SHP77 (cell line): ENCODE measurements at regions not wholly inside any gene's neighbourhood (a gene's known extent, or its start where the extent isn't known, plus 50 kb on each side); places are given as distances from the start of the nearest gene placed in this dataset.
"Not testable (repeated sequence)": the region's sequence is repeated elsewhere in the genome, so short reads cannot be mapped to it uniquely, and the experiment has no call there.

Experiments
- DNase-seq, 2 experiments: peaks; one replicate each; lab custom pipeline; 2025; lab: John Stamatoyannopoulos, UW

DNA sequence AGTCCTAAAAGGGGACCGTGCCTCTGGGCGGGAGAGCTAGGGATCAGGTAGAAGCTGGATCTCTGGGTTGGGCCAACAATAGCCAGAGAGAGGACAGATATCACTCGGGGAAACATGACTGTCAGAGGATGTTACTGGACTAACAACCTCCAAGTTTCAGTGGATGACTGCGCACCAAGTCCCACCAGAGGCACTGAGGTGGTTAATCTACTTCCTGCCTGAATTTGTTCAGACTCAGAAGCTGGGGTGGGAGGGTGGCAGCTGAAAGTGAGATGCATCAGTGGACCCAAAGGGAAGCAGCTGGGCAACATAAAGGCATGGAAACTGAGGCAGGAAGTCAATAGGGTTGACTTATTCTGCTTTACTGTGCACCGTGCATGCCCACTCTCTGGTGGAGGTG is 130.1 kb upstream of the SLC44A1 start:
- DNase-seq, result no peak

DNA sequence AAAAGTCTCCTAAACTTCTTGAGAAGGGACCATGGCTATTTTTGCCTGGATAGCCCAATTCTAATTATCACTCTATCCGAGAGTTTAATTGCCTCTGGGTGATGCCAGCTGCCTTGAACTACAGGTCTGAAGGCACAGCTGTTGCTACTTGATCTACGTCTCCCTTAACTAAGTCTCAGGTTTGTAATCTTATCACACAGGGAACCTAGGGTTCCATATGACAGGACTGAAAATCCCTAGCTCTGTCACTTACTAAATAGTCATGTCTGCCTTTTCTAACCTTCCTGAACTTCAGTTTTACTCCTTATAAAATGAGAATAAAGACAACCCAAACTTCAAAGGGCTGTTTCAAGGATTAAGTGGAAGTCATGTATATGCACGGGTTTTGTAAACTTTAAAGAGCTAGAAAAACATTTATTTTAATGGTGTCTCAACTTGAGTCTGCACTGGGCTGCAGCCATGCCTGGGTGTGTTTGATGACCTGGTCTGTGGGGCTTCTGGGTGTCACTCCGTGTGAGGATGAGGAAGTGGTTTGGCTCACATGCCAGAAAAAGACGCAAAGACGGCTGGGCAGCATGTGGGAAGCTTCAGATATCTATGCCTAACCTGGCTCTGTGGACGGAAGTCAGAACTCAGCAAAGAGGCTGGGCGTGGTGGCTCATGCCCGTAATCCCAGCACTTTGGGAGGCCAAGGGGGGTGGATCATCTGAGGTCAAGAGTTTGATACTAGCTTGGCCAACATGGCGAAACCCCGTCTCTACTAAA is 129.3 kb upstream of the SLC44A1 start:
- no peak for DNase-seq

DNA sequence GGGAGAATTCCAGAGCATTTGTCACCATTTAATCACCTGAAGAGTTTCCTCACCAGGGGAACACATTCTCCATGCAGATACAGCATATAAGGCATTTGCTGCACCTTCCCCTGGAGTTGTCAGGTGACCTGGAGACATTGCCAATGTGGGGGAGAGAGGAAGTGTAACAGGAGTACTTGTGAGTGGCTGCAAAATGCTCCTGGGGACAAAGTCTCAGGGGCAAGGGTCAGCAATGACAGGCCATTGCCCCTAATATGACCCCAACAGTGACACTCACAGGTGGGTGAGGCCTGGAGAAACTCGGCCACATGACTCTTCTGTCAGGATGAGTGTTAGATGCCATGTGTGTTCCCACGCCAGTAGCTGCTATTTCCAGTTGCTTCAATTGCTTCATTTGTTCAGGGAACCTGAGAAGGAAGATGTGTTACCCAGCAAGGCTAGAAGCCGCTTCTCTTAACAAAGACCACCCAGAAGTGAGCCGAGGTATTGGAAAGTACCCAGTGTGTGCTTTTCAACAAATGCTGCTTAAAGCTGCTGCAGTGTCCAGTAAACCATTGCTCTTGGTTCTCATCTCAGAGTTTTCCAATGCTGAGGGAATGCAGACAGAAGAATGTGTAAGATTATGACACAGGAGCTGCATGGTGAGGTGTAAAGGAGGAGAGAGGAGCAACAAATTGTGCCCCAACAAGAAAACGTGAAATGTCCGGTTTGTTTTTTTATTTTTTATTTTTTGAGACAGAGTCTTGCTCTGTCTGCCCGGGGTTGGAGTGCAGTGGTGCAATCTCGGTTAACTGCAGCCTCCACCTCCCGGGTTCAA is 128.2 kb upstream of the SLC44A1 start:
- no peak for DNase-seq

DNA sequence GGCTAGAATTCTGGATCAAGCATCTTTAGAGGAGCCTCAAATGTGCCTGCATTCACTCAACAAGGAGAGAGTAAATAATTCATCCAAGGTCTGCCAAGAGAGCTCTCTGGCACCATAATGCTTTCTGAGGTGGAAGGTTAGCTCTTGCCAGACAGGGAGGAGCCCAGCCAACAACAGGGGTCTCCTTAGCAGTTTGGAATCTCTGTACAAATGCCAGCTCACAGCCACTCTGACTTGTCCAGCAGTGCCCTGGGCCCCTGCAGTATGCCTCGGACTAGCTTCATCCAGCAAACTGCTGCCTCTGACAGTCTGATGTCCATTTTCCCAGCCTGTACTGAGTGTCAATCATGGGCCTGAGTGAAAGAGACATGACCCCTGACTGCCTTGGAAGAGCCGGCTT is 127.2 kb upstream of the SLC44A1 start:
- no peak for DNase-seq

DNA sequence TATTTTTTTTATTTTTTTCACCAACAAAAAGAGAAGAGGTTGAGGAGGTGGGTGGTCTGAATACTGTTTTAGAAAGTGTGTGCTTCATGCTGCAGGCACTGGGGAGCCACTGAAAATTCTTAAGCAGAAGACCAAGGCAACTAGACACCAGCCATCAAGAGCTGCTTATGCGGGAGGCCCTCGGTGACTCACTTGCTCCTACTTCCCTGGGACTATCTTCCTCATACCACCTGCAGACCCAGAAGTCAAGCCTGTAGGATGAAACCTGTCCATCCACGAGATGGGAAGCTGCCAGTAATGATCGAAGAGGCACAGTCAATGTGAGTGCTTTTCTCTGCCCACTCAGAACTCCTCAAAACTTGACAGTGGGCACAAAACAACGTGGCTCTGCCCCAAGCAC is 125.8 kb upstream of the SLC44A1 start:
- DNase-seq, result no peak

DNA sequence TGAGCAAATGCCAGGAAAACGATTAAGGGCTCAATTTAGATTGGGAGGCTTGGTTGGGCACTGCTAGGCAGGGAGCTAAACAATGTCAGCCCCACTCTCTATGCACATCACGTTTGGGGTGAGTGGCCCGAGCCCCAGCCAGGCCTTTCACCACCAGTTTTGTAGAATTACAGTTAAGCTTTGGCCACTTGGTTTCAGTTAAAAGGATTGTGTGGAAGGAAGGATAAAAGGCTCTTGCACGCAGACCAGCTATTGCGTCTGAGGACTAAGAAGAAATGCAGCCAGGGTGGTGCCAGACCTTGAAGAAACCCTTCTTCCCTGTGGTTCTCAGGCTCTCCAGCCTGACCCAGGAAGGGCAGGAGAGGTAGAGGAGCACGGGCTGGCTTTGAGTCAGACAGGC is 125.3 kb upstream of the SLC44A1 start:
- no peak for DNase-seq

DNA sequence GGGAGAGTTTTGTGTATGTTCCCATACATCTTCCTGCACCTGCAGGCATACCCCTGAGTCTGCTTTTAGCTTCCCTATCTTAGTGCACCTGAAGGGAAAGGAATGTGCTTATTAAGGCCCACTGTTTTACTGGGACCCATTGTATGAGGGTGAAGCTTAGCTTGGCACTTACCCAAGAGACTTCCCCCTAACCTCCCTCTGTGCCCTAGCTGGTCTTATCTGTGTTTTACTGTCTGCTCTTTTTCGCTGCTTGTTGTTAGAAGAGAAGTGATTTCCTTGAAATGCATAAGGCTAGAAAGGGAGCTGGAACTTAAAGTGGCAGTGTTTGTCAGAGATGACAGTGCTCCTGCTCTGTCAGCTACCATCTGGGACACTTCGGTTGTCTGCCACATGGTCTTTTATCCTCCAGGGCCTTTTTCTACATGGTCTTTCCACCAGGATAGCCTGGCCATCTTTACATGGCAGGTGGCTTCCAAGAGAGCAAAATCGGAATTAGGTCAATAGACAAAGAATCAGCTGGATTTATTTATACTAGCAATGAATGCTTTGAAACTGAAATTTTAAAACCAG is 122.5 kb upstream of the SLC44A1 start:
- DNase-seq, result no peak

DNA sequence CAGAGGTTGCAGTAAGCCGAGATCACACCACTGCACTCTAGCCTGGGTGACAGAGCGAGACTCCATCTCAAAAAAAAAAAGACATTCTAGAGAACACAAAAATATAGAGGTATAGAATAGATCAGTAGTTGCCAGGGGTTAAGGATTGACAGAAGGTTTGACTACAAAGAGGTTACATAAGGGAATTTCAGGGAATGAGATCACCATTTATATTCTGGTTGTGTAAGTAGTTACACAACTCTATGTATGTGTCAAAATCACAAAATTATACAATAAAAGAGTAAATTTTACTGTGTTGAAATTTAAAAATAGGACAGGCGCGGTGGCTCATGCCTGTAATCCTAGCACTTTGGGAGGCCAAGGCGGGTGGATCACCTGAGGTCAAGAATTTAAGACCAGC is 119.9 kb upstream of the SLC44A1 start:
- not testable (repeated sequence) for DNase-seq

DNA sequence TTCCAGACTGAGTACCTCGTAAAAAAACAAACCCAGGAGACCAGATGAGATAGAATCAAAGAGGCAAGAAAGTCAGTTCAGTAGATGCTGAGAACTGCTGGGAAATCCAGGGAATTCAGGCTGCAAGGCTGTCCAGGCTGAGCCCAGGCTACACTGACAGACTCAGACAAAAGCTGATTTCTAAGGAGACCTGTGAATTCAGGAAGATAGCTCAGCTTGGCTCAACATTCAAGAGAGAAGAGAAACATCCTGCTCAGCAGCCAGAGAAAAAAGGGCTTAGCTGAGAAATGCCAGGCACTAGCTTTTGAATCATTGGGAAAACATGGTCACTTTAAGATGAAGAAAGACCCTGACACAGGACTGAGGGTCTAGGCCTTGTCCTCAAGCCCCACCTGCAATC is 118.2 kb upstream of the SLC44A1 start:
- no peak for DNase-seq

DNA sequence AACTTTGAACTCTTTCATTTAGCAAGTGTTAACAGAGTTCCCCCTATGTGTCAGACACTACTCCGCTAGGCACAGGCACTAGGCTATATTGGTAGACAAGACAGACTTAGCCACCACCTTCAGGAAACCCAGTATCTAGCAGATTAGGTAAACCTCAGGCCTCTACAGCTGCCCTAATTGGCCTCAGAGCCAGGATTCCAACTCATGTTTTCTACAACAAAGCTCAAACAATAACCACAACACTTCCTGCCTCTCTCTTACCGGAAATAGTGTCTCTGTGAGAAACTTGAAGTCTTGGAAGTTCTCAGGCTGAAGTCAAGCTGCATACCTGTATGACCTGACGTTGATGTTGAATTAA is 116.6 kb upstream of the SLC44A1 start:
- no peak for DNase-seq

DNA sequence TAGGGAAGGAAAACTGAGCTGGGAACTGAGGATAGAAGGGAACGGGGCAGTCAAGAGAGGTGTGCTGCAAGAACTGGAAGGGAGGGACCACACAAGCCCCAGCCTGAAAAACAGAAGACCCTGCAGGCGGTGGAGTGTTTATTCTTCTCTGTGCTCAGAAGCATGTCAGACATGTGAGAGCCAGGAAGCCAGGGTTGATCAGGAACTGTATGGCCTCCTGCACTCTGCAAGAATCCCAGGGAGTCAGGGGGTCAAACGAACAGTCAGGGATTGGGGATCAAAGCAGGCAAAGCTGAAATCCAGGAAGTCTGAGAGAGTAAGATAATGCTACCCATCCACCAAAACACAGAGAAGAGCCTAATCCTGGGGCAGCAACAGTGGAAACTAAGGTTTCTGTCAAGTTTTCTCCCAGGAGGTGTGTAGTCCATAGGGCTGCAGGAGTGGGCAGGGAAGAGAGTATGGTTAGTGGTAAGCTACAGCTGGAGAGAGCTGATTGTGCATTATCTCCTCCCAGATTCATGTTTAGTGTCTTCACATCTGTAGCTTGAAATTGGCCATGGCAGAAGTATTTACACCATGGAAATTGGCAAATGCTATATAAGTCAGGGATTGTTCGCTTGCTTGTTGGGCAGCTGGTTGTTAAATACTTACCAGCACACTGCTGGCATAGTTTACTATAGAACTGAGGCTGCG is 115.4 kb upstream of the SLC44A1 start:
- DNase-seq, result no peak

DNA sequence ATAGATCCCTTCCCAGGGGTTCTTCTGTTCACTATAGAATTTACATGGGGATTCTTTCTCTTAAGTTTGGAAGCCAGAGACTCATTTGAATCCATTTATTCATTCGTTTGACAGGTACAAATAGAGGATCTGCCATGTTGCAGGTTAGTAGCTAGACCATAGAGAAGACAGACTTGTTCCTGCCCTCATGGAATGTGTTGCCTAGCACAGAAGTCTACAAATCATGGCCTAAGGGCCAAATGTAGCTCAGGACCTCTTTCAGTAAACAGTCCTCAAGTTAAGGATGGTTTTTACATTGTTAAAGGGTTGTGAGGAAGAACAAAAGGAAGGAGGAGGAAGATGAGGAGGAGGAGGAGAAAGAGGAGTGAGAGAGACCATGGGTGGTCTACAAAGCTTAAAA is 114.7 kb upstream of the SLC44A1 start:
- no peak for DNase-seq

DNA sequence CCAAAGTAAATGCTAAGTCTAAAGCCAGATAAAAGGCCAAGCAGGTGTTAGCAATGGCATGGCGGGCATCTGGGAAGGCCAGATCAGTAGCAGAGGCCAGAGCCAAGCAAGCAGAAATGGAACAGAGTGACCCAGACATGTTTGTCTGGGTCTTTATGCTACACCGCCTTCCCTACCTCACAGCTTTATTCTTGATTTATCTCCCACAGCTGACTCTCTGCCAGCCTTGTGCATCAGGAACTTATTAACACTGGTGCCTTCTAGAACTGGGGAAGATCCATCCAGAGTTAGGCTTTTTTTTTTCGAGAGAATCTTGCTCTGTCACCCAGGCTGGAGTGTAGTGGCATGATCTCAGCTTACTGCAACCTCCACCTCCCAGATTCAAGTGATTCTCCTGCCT is 112.5 kb upstream of the SLC44A1 start:
- DNase-seq, result no peak

DNA sequence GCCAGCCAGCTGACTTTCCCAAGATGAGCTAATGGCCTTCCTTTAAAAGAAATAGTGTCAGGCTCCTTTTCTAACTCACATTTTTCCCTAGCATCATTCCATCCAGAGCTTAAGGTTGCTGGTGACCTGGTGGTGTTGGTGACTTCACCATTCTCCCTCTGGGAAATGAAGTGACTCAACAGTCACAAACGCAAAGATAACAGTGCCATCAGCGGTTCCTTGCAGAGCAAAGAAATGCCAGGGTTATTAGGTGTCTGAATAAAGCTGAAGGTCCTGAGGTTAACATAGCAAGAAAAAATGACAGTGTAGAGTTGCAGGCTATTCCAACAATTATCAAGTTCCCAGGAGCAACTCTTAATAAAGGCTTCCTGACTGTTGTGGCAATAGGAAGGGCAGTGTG is 111.8 kb upstream of the SLC44A1 start:
- no peak for DNase-seq

DNA sequence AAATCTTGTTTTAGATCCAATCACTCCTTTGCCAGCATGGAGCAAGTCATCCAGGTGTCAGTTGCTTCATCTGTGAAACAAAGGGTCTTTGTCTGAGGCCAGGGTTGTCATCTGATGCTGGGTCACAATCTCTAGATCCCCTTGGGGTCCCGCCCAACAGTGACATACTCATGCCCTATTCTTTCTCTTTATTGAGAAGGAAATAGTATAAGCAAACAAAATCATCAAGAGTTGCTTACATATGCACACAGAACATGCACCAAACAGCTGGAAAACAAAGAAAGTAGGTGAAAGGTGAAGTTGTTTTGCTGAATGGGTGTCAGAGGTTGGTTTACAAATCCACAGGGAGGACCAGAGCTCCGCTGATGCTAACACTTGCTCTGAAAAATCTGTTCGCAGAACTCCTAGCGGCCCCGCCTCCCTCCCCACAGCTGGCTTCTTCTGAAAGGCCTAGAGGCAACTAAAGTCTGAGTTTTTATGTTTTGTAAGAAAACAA is 106.1 kb upstream of the SLC44A1 start:
- DNase-seq, result no peak

DNA sequence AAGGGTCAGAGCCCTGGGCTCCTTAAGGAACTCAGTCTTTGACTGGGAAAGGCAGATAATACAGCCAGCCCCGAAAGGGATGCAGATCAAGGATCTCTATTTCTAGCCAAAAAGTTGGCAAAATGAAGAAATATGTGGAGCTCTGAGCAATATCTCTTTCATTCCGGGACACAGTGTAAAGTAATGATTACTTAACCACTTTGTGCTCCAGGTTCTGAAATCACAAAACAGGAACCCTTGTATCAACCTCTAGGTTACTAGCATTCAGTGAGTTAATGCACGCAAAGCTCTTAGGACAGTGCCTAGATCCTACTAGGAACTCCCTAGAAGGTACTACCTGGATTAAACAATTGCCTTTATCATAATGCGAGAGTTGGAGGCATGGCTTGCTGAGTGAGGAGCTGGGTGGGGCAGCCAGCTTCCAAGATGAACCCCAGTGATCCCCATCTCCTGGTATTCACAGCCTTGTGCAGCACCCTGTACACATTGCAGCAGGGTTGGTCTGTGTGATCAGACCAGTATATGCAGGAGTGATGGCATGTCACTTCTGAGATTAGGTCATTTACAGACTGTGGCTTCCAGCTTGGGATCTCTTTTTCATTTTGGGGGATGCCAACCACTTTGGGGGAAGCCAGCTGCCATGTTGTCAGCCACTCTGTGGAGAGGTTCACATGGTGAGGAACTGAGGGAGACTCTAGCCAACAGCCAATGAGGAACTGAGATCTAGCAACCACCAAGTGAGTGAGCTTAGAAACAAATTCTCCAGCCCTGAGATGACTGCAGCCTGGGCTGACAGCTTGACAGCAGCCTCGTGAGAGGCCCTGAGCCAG is 103.1 kb upstream of the SLC44A1 start:
- DNase-seq, result no peak

DNA sequence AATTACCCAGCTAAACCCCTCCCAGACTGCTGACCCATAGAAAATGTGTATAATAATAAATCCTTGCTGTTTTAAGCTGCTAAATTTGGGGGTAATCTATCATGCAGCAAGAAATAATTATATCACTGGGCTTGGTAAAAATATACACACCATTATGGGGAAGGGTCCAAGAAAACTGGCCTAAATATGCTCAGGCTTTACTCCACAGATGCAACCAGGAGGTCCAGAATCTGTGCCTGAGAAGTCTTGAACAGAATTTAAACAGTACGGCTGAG is 102.5 kb upstream of the SLC44A1 start:
- no peak for DNase-seq

DNA sequence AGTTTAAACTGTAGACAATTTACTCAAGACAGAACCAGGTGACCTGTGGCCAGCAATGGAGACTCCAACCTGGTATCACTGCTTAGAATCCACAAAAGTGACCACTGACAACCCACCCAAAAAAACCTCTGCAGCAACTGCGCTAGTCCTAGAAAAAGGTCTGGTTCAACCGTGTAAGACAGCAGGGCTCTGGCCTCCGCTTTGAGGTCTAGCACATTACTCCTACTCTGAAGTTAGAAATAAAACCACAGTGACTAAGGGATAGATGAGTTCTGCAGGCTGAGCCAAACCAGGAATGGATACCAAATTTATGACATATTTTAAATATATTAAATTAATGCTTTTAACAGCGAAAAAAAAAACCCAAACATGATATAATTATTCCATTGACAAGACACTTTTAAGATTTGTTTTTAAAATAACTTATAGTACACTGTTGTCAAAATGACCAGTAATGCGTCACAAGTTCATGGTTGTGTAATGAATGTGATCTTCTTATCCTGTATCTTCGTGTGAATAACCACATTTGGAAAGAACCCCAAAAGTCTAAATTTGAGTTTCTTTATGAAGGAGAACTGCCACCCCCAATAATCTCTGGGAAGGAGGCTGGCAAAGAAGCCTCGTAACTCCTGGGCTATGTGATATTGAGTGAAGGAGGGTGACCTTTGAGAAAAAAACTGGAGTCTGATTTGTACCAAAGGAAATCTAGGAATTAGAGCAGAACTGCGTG is 101.9 kb upstream of the SLC44A1 start:
- DNase-seq, result no peak

DNA sequence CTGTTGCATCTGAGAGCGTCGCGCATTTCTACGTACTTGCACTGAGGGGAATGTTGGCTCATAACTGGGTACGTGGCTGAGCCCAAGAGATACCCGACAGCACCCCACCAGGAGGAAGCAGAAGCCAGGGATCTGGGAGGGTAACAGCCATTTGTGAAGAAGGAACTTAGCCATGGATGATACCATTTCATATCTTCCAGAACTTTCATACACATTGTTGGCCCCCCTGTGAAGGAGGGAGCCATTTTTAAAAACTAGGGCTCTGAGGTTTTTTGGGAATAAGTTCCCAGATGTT is 101.4 kb upstream of the SLC44A1 start:
- no peak for DNase-seq

DNA sequence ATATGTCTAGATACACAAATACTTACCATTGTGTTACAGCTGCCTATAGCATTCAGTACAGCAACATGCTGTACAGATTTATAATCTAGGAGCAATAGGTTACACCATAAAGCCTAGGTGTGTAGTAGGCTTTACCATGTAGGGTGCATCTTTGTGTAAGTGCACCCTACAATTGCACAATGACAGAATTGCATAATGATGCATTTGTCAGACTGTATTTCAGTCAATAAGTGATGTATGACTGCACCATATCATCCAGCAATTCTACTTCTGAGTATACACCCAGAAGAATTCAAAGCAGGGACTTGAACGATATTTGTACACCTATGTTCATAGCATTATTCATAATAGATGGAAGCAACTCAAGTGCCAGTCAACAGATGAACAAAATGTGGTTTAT is 100.4 kb upstream of the SLC44A1 start:
- DNase-seq, result no peak

DNA sequence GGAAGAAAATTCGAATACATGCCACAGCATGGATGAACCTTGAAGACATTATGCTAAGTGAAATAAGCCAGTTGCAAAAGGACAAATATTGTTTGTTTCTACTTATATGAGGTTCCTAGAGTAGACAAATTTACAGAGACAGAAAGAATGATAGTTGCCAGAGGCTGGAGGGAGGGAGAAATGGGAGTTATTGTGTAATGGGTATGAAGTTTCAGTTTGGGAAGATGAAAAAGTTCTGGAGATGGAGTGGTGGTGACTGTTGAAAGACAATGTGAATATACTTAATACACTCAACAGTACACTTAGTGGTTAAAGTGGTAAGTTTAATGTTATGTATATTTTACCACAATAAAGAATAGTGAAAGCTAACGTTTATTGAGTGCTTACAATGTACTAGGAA is 99.6 kb upstream of the SLC44A1 start:
- no peak for DNase-seq

DNA sequence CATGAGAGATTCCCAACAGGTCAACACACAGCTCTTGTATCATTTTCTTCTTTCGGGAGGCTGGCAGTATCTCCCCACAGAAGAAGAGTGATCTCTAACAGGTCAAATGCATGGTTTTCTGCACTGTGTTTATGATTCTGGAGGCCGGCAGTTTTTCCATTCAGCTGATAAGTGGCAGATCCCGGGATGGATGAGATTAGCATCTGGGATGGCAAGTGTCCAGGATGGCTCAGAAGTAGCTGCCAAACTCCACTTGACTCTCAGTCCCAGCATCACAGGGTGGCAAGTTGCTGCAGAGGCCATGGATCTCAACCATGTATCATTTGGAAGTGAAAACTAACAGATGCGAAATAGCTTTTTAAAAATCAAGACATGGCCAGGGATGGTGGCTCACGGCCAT is 97.8 kb upstream of the SLC44A1 start:
- DNase-seq, result no peak
